Endodermal cell (in vitro differentiated cells): ENCODE measurements at regions not wholly inside any gene's neighbourhood (a gene's known extent, or its start where the extent isn't known, plus 50 kb on each side); places are given as distances from the start of the nearest gene placed in this dataset.

Experiments used
- DNase-seq: peaks from one replicate; pipeline ENCODE4 v3.0.0-alpha.2; 2017
- H3K27ac ChIP-seq: 2 replicates; pipeline ENCODE4 v1.5.1; 2013; ENCODE audit warnings: mild to moderate bottlenecking, low read depth, low read length, moderate library complexity
- H3K27me3 ChIP-seq: 2 replicates; pipeline ENCODE4 v1.6.1; 2013; ENCODE audit warnings: mild to moderate bottlenecking, low read length, moderate library complexity; ENCODE audit not compliant: insufficient read depth, control insufficient read depth, poor library complexity, severe bottlenecking
- H3K36me3 ChIP-seq: 2 replicates; pipeline ENCODE4 v1.7.0; 2013; ENCODE audit warnings: mild to moderate bottlenecking, low read length, moderate library complexity; ENCODE audit not compliant: control insufficient read depth, insufficient read depth
- H3K4me1 ChIP-seq: one replicate; pipeline ENCODE4 v1.7.0; 2013; ENCODE audit warnings: low read length; ENCODE audit not compliant: control insufficient read depth, insufficient read depth
- H3K4me3 ChIP-seq: 2 replicates; pipeline ENCODE4 v1.5.1; 2013; ENCODE audit warnings: mild to moderate bottlenecking, low read length, moderate library complexity
- H3K9ac ChIP-seq: 2 replicates; pipeline ENCODE4 v1.6.1; 2013; ENCODE audit warnings: mild to moderate bottlenecking, low read length, moderate library complexity; ENCODE audit not compliant: poor library complexity, severe bottlenecking; ENCODE audit errors: extremely low read depth
- H3K9me3 ChIP-seq: 2 replicates; pipeline ENCODE4 v1.6.1; 2013; ENCODE audit warnings: mild to moderate bottlenecking, low read length, moderate library complexity; ENCODE audit not compliant: control insufficient read depth
- H3K27ac Mint-ChIP-seq: 2 replicates; pipeline ENCODE4 v1.8.0; 2020; ENCODE audit warnings: mixed read lengths
- H3K27me3 Mint-ChIP-seq: 2 replicates; pipeline ENCODE4 v1.8.0; 2021; ENCODE audit warnings: mild to moderate bottlenecking, mixed read lengths; ENCODE audit not compliant: insufficient read depth
- H3K36me3 Mint-ChIP-seq: 2 replicates; pipeline ENCODE4 v1.8.0; 2020; ENCODE audit warnings: low read depth, mixed read lengths
- H3K4me1 Mint-ChIP-seq: 2 replicates; pipeline ENCODE4 v1.8.0; 2020; ENCODE audit warnings: mixed read lengths
- H3K4me3 Mint-ChIP-seq: 2 replicates; pipeline ENCODE4 v1.8.0; 2020; ENCODE audit warnings: mild to moderate bottlenecking, moderate library complexity, mixed read lengths
- H3K9me3 Mint-ChIP-seq: 2 replicates; pipeline ENCODE4 v1.8.0; 2020; ENCODE audit warnings: mild to moderate bottlenecking, mixed read lengths
- WGBS, 2 experiments: methylation state at CpG; one replicate each; pipeline versions ENCODE4 v1.1.5 to v1.1.7; 2013; ENCODE audit warnings: missing lambda C conversion rate in 2 of 2, mixed read lengths in 1 of 2; ENCODE audit not compliant: insufficient coverage in 1 of 2, insufficient read length in 1 of 2; 5-methylcytosine and 5-hydroxymethylcytosine counted together
- TF ChIP-seq, protein P1 (sequence below): fragments of 200-600 bp; sonication (generic); conservative IDR thresholded peaks from 2 replicates; pipeline ENCODE4 v1.5.0; 2021; ENCODE audit warnings: antibody characterized with exemption, mild to moderate bottlenecking

DNA sequence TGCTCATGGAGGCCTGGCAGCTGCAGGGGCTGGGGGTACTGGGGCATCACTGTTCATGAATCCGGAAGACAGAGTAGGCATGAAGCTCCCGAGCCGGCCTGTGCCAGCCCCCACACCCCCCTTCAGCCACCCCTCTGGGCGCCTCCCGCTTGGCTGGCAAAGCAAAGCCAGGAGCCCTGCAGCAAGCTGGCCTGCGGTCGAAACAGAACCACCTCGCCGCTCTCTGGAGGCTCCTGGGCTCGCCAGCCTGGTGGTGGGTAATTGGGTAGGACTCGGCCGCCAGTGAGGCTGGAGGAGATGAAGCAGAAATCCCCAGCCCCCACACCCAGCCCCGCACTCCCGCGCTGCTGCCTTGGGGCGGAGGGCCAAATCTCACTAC lies 70.9 kb upstream of the GPC1 start:
- H3K4me3 ChIP-seq: no peak overlapping the region
- Mint-ChIP-seq H3K27ac (no peak overlapping the region), H3K27me3 (peaks cover 1% of the 10 kb centered on the region), H3K4me1 (no peaks in the 10 kb centered on the region), H3K9me3 (peaks cover 24% of the 10 kb centered on the region), H3K4me3 (no peak overlapping the region), H3K36me3 (no peaks in the 10 kb centered on the region)
- TF ChIP-seq, protein P1, sequence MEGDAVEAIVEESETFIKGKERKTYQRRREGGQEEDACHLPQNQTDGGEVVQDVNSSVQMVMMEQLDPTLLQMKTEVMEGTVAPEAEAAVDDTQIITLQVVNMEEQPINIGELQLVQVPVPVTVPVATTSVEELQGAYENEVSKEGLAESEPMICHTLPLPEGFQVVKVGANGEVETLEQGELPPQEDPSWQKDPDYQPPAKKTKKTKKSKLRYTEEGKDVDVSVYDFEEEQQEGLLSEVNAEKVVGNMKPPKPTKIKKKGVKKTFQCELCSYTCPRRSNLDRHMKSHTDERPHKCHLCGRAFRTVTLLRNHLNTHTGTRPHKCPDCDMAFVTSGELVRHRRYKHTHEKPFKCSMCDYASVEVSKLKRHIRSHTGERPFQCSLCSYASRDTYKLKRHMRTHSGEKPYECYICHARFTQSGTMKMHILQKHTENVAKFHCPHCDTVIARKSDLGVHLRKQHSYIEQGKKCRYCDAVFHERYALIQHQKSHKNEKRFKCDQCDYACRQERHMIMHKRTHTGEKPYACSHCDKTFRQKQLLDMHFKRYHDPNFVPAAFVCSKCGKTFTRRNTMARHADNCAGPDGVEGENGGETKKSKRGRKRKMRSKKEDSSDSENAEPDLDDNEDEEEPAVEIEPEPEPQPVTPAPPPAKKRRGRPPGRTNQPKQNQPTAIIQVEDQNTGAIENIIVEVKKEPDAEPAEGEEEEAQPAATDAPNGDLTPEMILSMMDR: no peak
- DNase-seq: no peak
- H3K27me3 ChIP-seq: no peaks in the 10 kb centered on the region
- no peaks in the 10 kb centered on the region for H3K36me3 ChIP-seq
- WGBS, 2 experiments: 95 to 100% methylated on average over 4 to 15 of the region's 16 CpGs
- peaks cover 15% of the 10 kb centered on the region for H3K9me3 ChIP-seq
- H3K27ac ChIP-seq: no peak overlapping the region
- H3K4me1 ChIP-seq: no peaks in the 10 kb centered on the region
- H3K9ac ChIP-seq: no peak overlapping the region

DNA sequence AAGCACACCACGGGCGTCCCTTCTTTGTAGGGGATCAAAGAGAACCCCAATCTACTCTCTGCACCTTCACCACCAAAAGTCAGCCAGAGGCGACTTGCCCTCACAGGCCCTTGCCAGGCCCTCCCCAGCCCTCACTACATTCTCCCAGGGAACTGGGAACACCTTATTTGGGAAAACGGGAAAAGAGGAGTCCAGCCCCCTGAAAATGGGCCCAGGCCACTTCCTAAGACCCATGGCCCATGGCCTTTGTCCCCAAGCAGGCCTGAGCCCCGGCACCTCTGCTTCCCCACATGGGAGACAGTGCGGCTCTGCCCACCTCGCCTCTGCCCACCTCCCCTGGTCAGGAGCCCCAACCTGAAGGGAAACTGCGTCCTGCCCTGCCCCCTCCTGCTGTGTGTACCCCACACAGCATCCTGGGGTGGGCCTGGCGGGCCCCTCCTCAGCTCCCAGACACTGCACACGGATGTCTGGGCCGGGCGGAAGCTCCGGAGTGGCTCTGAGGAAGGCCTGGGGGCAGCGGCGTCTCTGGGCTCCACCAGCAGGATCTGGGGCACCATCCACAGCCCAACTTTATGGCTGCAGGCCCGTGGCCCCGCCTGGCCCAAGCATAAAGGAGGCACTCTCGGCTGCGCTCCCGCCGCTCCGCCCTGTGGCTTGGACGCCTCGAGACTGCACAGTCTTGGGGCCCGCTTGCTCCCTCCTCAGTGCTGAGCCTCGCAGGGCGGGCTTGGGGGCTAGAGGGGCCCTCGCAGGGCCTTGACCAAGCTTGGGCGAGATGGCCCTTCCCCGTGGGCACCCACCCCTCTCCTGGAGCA lies 70.3 kb upstream of the GPC1 start:
- Mint-ChIP-seq H3K4me3 (no peak overlapping the region), H3K9me3 (peaks cover 19% of the 10 kb centered on the region), H3K36me3 (no peaks in the 10 kb centered on the region), H3K27ac (no peak overlapping the region), H3K4me1 (no peaks in the 10 kb centered on the region), H3K27me3 (peaks cover 1% of the 10 kb centered on the region)
- WGBS, 2 experiments: 90 to 94% methylated on average over 22 to 30 of the region's 30 CpGs
- Histone ChIP-seq H3K9ac (no peak overlapping the region), H3K36me3 (no peaks in the 10 kb centered on the region), H3K9me3 (peaks cover 12% of the 10 kb centered on the region), H3K27ac (no peak overlapping the region), H3K27me3 (no peaks in the 10 kb centered on the region), H3K4me3 (no peak overlapping the region), H3K4me1 (no peaks in the 10 kb centered on the region)
- TF ChIP-seq, protein P1: no peak
- DNase-seq: no peak

DNA sequence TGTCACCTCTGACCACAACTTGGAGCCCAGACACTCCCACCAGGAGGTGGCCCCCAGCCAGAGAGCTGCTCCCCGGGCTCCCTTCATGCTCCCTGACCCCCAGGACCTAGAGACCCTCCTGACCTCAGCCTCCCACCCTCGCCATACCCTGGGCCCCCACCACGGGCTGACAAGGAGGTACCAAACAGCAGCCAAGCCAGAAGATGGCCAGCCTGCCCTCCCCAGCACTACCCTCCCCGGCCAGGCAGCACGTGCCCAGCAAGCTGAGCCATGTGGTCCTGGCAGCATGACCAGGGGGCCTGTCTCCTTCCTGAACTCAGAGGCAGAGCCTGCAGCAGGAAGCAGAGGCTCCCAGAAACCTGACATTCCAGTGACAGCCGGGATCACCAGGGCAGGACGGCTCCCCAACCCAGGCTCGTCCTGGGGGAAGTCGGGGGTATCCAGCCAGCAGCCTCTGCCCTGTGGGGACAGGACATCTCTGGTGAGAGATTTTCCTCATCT lies 69.4 kb upstream of the GPC1 start:
- peaks cover 4% of the 10 kb centered on the region for H3K9me3 ChIP-seq
- 83 to 90% methylated on average over 2 to 9 of the region's 9 CpGs for WGBS, 2 experiments
- H3K4me3 Mint-ChIP-seq: no peak overlapping the region
- no peak for DNase-seq
- TF ChIP-seq, protein P1: no peak
- H3K27ac Mint-ChIP-seq: no peak overlapping the region
- no peaks in the 10 kb centered on the region for H3K27me3 ChIP-seq
- H3K27ac ChIP-seq: no peak overlapping the region
- peaks cover 1% of the 10 kb centered on the region for H3K27me3 Mint-ChIP-seq
- H3K4me1 ChIP-seq: no peaks in the 10 kb centered on the region
- H3K9me3 Mint-ChIP-seq: peaks cover 11% of the 10 kb centered on the region
- no peak overlapping the region for H3K9ac ChIP-seq
- H3K36me3 ChIP-seq: no peaks in the 10 kb centered on the region
- H3K4me1 Mint-ChIP-seq: no peaks in the 10 kb centered on the region
- H3K4me3 ChIP-seq: no peak overlapping the region
- H3K36me3 Mint-ChIP-seq: no peaks in the 10 kb centered on the region
